CD4-positive, alpha-beta T cell (primary cell): ENCODE measurements at regions not wholly inside any gene's neighbourhood (a gene's known extent, or its start where the extent isn't known, plus 50 kb on each side); places are given as distances from the start of the nearest gene placed in this dataset.
"Not testable (repeated sequence)": the region's sequence is repeated elsewhere in the genome, so short reads cannot be mapped to it uniquely, and the experiment has no call there.

ENCODE experiments used
- ATAC-seq: fragments of 200-7000 bp; cut with Tn5 transposase; one replicate; pipeline ENCODE4 v1.10.0; 2022; ENCODE audit warnings: mild to moderate bottlenecking; ENCODE audit not compliant: poor library complexity
- CTCF ChIA-PET: fragments of 350-600 bp; sonication (Branson Sonifier 250); formaldehyde crosslinking; loops from one replicate; lab custom pipeline; 2021; ENCODE audit warnings: antibody characterized with exemption, inconsistent platforms; lab: Charles Lee
- POLR2A ChIA-PET: fragments of 350-600 bp; sonication (Branson Sonifier 250); formaldehyde crosslinking; loops from one replicate; lab custom pipeline; 2021; ENCODE audit warnings: antibody characterized with exemption, inconsistent platforms; lab: Charles Lee
- DNase-seq, 14 experiments: peaks; one replicate each; pipeline ENCODE4 v3.0.0-alpha.2; 2013 to 2020; ENCODE audit warnings: mixed read lengths in 2 of 14
- H3K27ac ChIP-seq, 2 donors: one replicate each; pipeline versions ENCODE4 v1.5.1 to v1.7.0; 2013; ENCODE audit warnings: low read length in 2 of 2, low read depth in 1 of 2, mild to moderate bottlenecking in 1 of 2
- H3K27me3 ChIP-seq, 2 experiments: 1 replicate in 1 of 2; 2 replicates in 1 of 2; pipeline versions ENCODE4 v1.6.1 to v1.7.0; 2013; ENCODE audit warnings: low read length in 2 of 2, control low read depth in 1 of 2, mild to moderate bottlenecking in 1 of 2, moderate library complexity in 1 of 2; ENCODE audit not compliant: insufficient read depth in 2 of 2, control insufficient read depth in 1 of 2
- H3K36me3 ChIP-seq: one replicate; pipeline ENCODE4 v1.6.1; 2013; ENCODE audit warnings: low read length, control low read depth; ENCODE audit not compliant: insufficient read depth
- H3K4me1 ChIP-seq: one replicate; pipeline ENCODE4 v1.6.1; 2013; ENCODE audit warnings: low read length, control low read depth; ENCODE audit not compliant: insufficient read depth
- H3K4me3 ChIP-seq: one replicate; pipeline ENCODE4 v1.5.1; 2013; ENCODE audit warnings: mild to moderate bottlenecking, low read length, moderate library complexity
- H3K9me3 ChIP-seq, 2 experiments: 1 replicate in 1 of 2; 2 replicates in 1 of 2; pipeline versions ENCODE4 v1.6.1 to v1.7.0; 2013; ENCODE audit warnings: low read length in 2 of 2, mild to moderate bottlenecking in 2 of 2, control low read depth in 1 of 2, moderate library complexity in 1 of 2; ENCODE audit not compliant: control insufficient read depth in 1 of 2, insufficient read depth in 1 of 2
- H3K27ac Mint-ChIP-seq: one replicate; pipeline ENCODE4 v1.8.0; 2020; ENCODE audit warnings: mixed read lengths
- H3K27me3 Mint-ChIP-seq: one replicate; pipeline ENCODE4 v1.8.0; 2021; ENCODE audit warnings: mixed read lengths
- H3K36me3 Mint-ChIP-seq: one replicate; pipeline ENCODE4 v1.8.0; 2021; ENCODE audit warnings: low read depth, mixed read lengths
- H3K4me1 Mint-ChIP-seq: one replicate; pipeline ENCODE4 v1.8.0; 2021; ENCODE audit warnings: low read depth, mixed read lengths
- H3K4me3 Mint-ChIP-seq: one replicate; pipeline ENCODE4 v1.8.0; 2020; ENCODE audit warnings: mild to moderate bottlenecking, mixed read lengths
- H3K9me3 Mint-ChIP-seq: one replicate; pipeline ENCODE4 v1.8.0; 2020; ENCODE audit warnings: mixed read lengths
- CTCF ChIP-seq: fragments of 200-600 bp; IDR thresholded peaks from one replicate; pipeline ENCODE4 v1.8.0; 2022; ENCODE audit warnings: antibody characterized with exemption, mild to moderate bottlenecking
- intact Hi-C, 2 experiments: fragments of 100-400 bp; cut with DNase I in 1 of 2; cut with micrococcal nuclease in 1 of 2; formaldehyde crosslinking; loops; one replicate each; pipeline versions ENCODE4 v1.15.1 to v1.9.0; 2023 to 2025; cut with DNase I, micrococcal nuclease

- no peak for TF ChIP-seq CTCF
- Mint-ChIP-seq H3K27me3 (no peaks in the 10 kb centered on the region), H3K27ac (no peak overlapping the region), H3K4me3 (no peak overlapping the region), H3K36me3 (no peaks in the 10 kb centered on the region), H3K9me3 (peaks cover 11% of the 10 kb centered on the region), H3K4me1 (no peaks in the 10 kb centered on the region)
- POLR2A ChIA-PET: no interaction called here
- Histone ChIP-seq H3K9me3 (peaks cover 2 to 9% of the 10 kb centered on the region in 2 experiments), H3K36me3 (no peaks in the 10 kb centered on the region), H3K27me3 (no peaks in the 10 kb centered on the region), H3K27ac (no peak overlapping the region), H3K4me1 (no peaks in the 10 kb centered on the region), H3K4me3 (no peak overlapping the region)
- DNase-seq: no peak
- CTCF ChIA-PET: no interaction called here
- no peak for ATAC-seq
- intact Hi-C loops: no loop called here
Observed at GRCh38 chr4:132488555-132488954, 660.5 kb upstream of the PCDH10 start.

DNA sequence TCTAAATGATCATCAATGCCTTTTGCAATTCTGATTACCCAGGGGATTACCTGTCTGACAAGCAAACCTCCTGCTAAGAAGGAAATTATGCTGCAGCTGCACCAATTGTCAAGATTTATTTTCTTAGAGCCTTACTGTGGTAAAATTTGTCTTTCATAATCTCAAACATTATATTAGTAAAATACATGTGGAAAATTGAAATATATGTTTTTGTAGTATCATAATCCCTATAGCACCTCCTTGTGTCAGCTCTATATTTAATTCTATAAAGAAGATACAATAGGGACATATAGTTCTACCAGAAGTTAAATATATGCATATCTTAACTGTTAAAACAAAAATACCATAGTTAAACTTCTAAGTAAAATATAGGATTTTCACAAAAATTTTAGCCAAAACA, 655.6 kb upstream of the PCDH10 start:
- POLR2A ChIA-PET: no interaction called here

GRCh38 chr4:132495267-132495812, 653.8 kb upstream of the PCDH10 start:
- H3K27ac ChIP-seq, H3K4me3 Mint-ChIP-seq, H3K27ac Mint-ChIP-seq, intact Hi-C loops, DNase-seq, ATAC-seq, CTCF ChIA-PET, POLR2A ChIA-PET, H3K4me3 ChIP-seq, H3K36me3 ChIP-seq, H3K4me1 ChIP-seq, H3K9me3 ChIP-seq, H3K27me3 ChIP-seq, H3K4me1 Mint-ChIP-seq, H3K9me3 Mint-ChIP-seq, H3K27me3 Mint-ChIP-seq, H3K36me3 Mint-ChIP-seq: not testable (repeated sequence)

More for the DNA sequence above, 655.6 kb upstream of the PCDH10 start:
- Mint-ChIP-seq H3K4me1 (no peaks in the 10 kb centered on the region), H3K4me3 (no peak overlapping the region), H3K27ac (no peak overlapping the region), H3K9me3 (peaks cover 5% of the 10 kb centered on the region), H3K36me3 (no peaks in the 10 kb centered on the region), H3K27me3 (no peaks in the 10 kb centered on the region)
- DNase-seq (no peak), ATAC-seq (no peak)
- CTCF ChIA-PET: no interaction called here
- peaks cover 0 to 9% of the 10 kb centered on the region in 2 experiments for H3K9me3 ChIP-seq
- no peak overlapping the region for H3K27ac ChIP-seq
- no peak overlapping the region for H3K4me3 ChIP-seq
- H3K36me3 ChIP-seq: no peaks in the 10 kb centered on the region
- TF ChIP-seq CTCF: no peak
- no peaks in the 10 kb centered on the region for H3K27me3 ChIP-seq
- intact Hi-C loops: no loop called here
- H3K4me1 ChIP-seq: no peaks in the 10 kb centered on the region

DNA sequence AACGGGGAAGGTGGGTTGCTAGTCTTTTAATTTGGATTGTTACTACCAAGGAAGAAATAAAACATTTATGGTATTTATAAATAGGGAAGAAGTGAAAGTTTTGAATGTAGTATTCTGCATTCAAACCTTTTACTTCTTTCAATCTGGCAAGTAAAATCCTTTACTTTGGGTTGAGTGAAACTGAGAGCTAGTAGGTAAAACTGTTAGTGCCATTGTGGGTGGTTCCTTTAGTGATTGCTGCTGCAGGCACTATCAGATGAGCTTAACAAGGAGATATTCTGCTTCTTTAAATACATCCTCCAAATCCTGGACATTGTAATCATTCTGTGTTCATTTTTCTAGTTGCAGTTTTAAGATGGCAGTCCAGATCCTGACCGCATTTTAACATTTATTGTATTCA, 650.9 kb upstream of the PCDH10 start:
- Histone ChIP-seq H3K4me3 (no peak overlapping the region), H3K27ac (no peak overlapping the region), H3K27me3 (no peaks in the 10 kb centered on the region), H3K4me1 (no peaks in the 10 kb centered on the region), H3K9me3 (no peaks in the 10 kb centered on the region), H3K36me3 (no peaks in the 10 kb centered on the region)
- Mint-ChIP-seq H3K36me3 (no peaks in the 10 kb centered on the region), H3K9me3 (peaks cover 4% of the 10 kb centered on the region), H3K27ac (no peak overlapping the region), H3K4me3 (no peak overlapping the region), H3K27me3 (no peaks in the 10 kb centered on the region), H3K4me1 (no peaks in the 10 kb centered on the region)
- no peak for TF ChIP-seq CTCF
- ChIA-PET CTCF (no interaction called here), POLR2A (no interaction called here)
- ATAC-seq: no peak
- intact Hi-C loops: no loop called here
- no peak for DNase-seq
